Lung (tissue), 11 donors: ENCODE measurements at regions not wholly inside any gene's neighbourhood (a gene's known extent, or its start where the extent isn't known, plus 50 kb on each side); places are given as distances from the start of the nearest gene placed in this dataset.

Experiments used
- ATAC-seq: fragments of 200-7000 bp; cut with Tn5 transposase; one replicate; pipeline ENCODE4 v1.9.1; 2020; ENCODE audit warnings: moderate number of reproducible peaks; ENCODE audit not compliant: insufficient read depth, low FRiP score
- DNase-seq, 3 donors: peaks; one replicate each; pipeline ENCODE4 v3.0.0-alpha.2; 2013 to 2017
- H3K27ac ChIP-seq, 2 donors: one replicate each; pipeline ENCODE4 v1.5.1; 2013; ENCODE audit warnings: mild to moderate bottlenecking in 2 of 2, moderate library complexity in 2 of 2, control low read depth in 1 of 2, inconsistent platforms in 1 of 2, low read depth in 1 of 2, low read length in 1 of 2
- H3K27me3 ChIP-seq, 3 donors: one replicate each; pipeline ENCODE4 v1.5.1; 2013; ENCODE audit warnings: low read length in 2 of 3; ENCODE audit not compliant: control insufficient read depth in 3 of 3, insufficient read depth in 3 of 3
- H3K36me3 ChIP-seq, 4 donors: one replicate each; pipeline ENCODE4 v1.5.1; 2013; ENCODE audit warnings: low read length in 4 of 4, mild to moderate bottlenecking in 1 of 4, moderate library complexity in 1 of 4; ENCODE audit not compliant: control insufficient read depth in 4 of 4, insufficient read depth in 4 of 4
- H3K4me1 ChIP-seq, 5 donors: one replicate each; pipeline ENCODE4 v1.5.1; 2013; ENCODE audit warnings: low read length in 5 of 5, mild to moderate bottlenecking in 2 of 5, moderate library complexity in 1 of 5; ENCODE audit not compliant: control insufficient read depth in 5 of 5, insufficient read depth in 5 of 5
- H3K4me3 ChIP-seq: one replicate; pipeline ENCODE4 v1.5.1; 2013; ENCODE audit warnings: mild to moderate bottlenecking, control low read depth, moderate library complexity
- H3K9ac ChIP-seq, 2 donors: one replicate each; pipeline ENCODE4 v1.5.1; 2013; ENCODE audit warnings: low read length in 2 of 2, control low read depth in 1 of 2; ENCODE audit not compliant: insufficient read depth in 1 of 2
- H3K9me3 ChIP-seq, 4 donors: one replicate each; pipeline ENCODE4 v1.5.1; 2013; ENCODE audit warnings: low read length in 3 of 4, mild to moderate bottlenecking in 1 of 4, moderate library complexity in 1 of 4; ENCODE audit not compliant: control insufficient read depth in 4 of 4, insufficient read depth in 3 of 4
- WGBS, 2 donors: extraction: QIAGEN DNeasy Blood & Tissue Kit; methylation state at CpG; one replicate each; pipeline ENCODE4 v1.1.7; 2013; 5-methylcytosine and 5-hydroxymethylcytosine counted together
- TF ChIP-seq, protein P1 (sequence below): IDR thresholded peaks from 2 replicates; pipeline ENCODE4 v1.5.1; 2012; ENCODE audit warnings: mild to moderate bottlenecking; ENCODE audit errors: control extremely low read depth, extremely low read depth
- donor health status: control.
- donor health status: control.
- donor health status: Bipolar disorder and iron deficiency.
- donor health status: healthy.
- donor health status: DM: yes; HTN: yes; CAD: no.

DNA sequence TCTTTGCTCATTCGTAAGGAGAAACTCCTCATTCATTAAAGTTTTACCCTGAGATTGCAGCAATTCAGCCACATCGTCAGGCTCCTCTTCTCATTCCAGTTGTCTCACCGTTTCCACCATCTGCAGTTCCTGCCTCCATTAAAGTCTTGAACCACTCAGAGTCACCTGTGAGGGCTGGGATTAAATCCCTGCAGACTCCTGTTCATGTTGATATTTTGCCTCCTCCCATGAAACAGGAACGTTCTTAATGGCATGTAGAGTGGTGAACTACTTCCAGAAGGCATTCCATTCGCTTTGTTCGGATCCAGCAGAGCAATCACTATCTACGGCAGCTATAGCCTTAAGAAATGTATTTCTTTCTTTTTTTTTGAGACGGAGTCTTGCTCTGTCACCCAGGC is 96.5 kb upstream of the FAM20C start:
- TF ChIP-seq, protein P1, sequence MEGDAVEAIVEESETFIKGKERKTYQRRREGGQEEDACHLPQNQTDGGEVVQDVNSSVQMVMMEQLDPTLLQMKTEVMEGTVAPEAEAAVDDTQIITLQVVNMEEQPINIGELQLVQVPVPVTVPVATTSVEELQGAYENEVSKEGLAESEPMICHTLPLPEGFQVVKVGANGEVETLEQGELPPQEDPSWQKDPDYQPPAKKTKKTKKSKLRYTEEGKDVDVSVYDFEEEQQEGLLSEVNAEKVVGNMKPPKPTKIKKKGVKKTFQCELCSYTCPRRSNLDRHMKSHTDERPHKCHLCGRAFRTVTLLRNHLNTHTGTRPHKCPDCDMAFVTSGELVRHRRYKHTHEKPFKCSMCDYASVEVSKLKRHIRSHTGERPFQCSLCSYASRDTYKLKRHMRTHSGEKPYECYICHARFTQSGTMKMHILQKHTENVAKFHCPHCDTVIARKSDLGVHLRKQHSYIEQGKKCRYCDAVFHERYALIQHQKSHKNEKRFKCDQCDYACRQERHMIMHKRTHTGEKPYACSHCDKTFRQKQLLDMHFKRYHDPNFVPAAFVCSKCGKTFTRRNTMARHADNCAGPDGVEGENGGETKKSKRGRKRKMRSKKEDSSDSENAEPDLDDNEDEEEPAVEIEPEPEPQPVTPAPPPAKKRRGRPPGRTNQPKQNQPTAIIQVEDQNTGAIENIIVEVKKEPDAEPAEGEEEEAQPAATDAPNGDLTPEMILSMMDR = no peak
- Histone ChIP-seq H3K4me3 (no peak overlapping the region), H3K9me3 (peaks cover 0 to 4% (median 0%) of the 10 kb centered on the region in 4 donors), H3K27ac (no peak overlapping the region), H3K9ac (no peak overlapping the region), H3K4me1 (peaks cover 0 to 1% (median 0%) of the 10 kb centered on the region in 5 donors), H3K36me3 (no peaks in the 10 kb centered on the region), H3K27me3 (no peaks in the 10 kb centered on the region)
- 65 to 77% methylated on average over 8 of the region's 8 CpGs for WGBS, 2 donors
- no peak for DNase-seq
- ATAC-seq = no peak

DNA sequence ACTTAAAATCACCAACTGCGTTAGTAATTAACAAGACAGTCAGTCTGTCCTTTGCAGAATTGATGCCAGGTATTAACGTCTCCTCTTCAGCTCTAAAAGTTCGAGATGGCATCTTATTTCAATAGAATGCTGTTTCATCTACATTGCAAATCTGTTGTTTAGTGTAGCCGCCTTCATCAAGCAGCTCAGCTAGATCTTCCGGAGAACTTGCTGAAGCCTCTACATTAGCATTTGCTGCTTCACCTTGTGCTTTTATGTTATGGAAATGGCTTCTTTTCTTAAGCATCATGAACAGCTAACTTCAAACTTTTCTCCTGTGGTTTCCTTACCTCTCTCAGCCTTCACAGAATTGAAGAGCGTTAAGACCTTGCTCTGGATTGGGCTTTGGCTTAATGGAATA is 95.5 kb upstream of the FAM20C start:
- DNase-seq (no peak), ATAC-seq (no peak)
- Histone ChIP-seq H3K36me3 (no peaks in the 10 kb centered on the region), H3K4me1 (no peaks in the 10 kb centered on the region), H3K27me3 (no peaks in the 10 kb centered on the region), H3K9me3 (peaks cover 0 to 4% (median 0%) of the 10 kb centered on the region in 4 donors), H3K9ac (no peak overlapping the region), H3K27ac (no peak overlapping the region), H3K4me3 (no peak overlapping the region)
- TF ChIP-seq, protein P1 = no peak
- WGBS, 2 donors = 81 to 87% methylated on average over 6 of the region's 6 CpGs

DNA sequence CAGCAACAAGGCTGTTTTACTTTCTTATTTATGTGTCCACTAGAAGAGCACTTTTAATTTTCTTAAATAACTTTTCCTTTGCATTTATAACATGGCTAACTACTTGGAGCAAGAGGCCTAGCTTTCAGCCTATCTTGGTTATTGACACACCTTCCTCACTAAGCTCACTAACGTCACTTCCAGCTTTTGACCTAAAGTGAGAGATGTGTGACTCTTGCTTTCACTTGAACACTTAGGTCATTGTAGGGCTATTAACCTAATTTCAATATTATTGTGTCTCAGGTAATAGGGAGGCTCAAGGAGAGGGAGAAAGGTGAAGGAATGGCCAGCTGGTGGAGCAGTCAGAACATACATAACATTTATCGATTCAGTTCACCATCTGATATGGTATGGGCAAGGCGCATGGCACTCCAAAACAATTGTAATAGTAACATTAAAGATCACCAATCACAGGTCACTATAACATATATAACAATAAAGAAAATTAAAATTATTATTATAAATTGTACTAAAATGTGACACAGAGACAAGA is 95.0 kb upstream of the FAM20C start:
- DNase-seq (no peak), ATAC-seq (no peak)
- no peak overlapping the region for H3K9ac ChIP-seq
- H3K9me3 ChIP-seq = peaks cover 0 to 4% (median 0%) of the 10 kb centered on the region in 4 donors
- H3K36me3 ChIP-seq = no peaks in the 10 kb centered on the region
- H3K4me1 ChIP-seq = no peaks in the 10 kb centered on the region
- no peak overlapping the region for H3K27ac ChIP-seq
- TF ChIP-seq, protein P1 = no peak
- H3K4me3 ChIP-seq = no peak overlapping the region
- no peaks in the 10 kb centered on the region for H3K27me3 ChIP-seq
- 64 to 72% methylated on average over 3 of the region's 3 CpGs for WGBS, 2 donors
